ENCODE measurements at regions not wholly inside any gene's neighbourhood (a gene's known extent, or its start where the extent isn't known, plus 50 kb on each side); places are given as distances from the start of the nearest gene placed in this dataset.

GRCh38 chr2:128611421-128612320, 293.0 kb upstream of the HS6ST1 start:
- no peaks in the 10 kb centered on the region for H3K79me2 ChIP-seq (ENCODE audit: low read length)
- H3K4me2 ChIP-seq (ENCODE audit: low read depth, low read length): no peak overlapping the region
- H3K4me1 ChIP-seq (ENCODE audit: low read length): no peaks in the 10 kb centered on the region
- no peaks in the 10 kb centered on the region for H4K20me1 ChIP-seq (ENCODE audit: insufficient read depth, low read length)
- TF ChIP-seq EZH2phosphoT487 (IDR thresholded peaks at IDR 0.05; ENCODE audit: low read length) (no peak), CTCF (IDR thresholded peaks at IDR 0.05; ENCODE audit: low read length) (no peak), EZH2 (optimal IDR thresholded peaks at IDR 0.05; ENCODE audit: low read depth, low read length) (no peak)
- no peak overlapping the region for H3K9ac ChIP-seq (ENCODE audit: low read length)
- H2AFZ ChIP-seq (ENCODE audit: low read length): no peak overlapping the region
- H3K27me3 ChIP-seq (replicated peaks; ENCODE audit: insufficient read depth, low read length): no peaks in the 10 kb centered on the region
- no peak for DNase-seq
- no peaks in the 10 kb centered on the region for H3K36me3 ChIP-seq (replicated peaks; ENCODE audit: insufficient read depth, low read length)
- no peaks in the 10 kb centered on the region for H3F3A ChIP-seq (ENCODE audit: insufficient read depth, low read length)
- no peaks in the 10 kb centered on the region for H3K9me2 ChIP-seq (replicated peaks; ENCODE audit: insufficient read depth, low read length)
- no peaks in the 10 kb centered on the region for H3K9me3 ChIP-seq (replicated peaks; ENCODE audit: insufficient read depth, low read length)
- H3K27ac ChIP-seq (ENCODE audit: low read length): no peak overlapping the region
- H3K4me3 ChIP-seq (ENCODE audit: low read length): no peak overlapping the region

GRCh38 chr2:128612628-128613027, 294.0 kb upstream of the HS6ST1 start:
- Histone ChIP-seq H3K36me3 (replicated peaks; ENCODE audit: insufficient read depth, low read length) (no peaks in the 10 kb centered on the region), H3K9me3 (replicated peaks; ENCODE audit: insufficient read depth, low read length) (no peaks in the 10 kb centered on the region), H3K4me3 (ENCODE audit: low read length) (no peak overlapping the region), H3K27me3 (replicated peaks; ENCODE audit: insufficient read depth, low read length) (no peaks in the 10 kb centered on the region), H3K9me2 (replicated peaks; ENCODE audit: insufficient read depth, low read length) (no peaks in the 10 kb centered on the region), H3K79me2 (ENCODE audit: low read length) (no peaks in the 10 kb centered on the region), H3K4me2 (ENCODE audit: low read depth, low read length) (no peak overlapping the region), H3F3A (ENCODE audit: insufficient read depth, low read length) (no peaks in the 10 kb centered on the region), H3K4me1 (ENCODE audit: low read length) (no peaks in the 10 kb centered on the region), H3K27ac (ENCODE audit: low read length) (no peak overlapping the region), H4K20me1 (ENCODE audit: insufficient read depth, low read length) (no peaks in the 10 kb centered on the region), H2AFZ (ENCODE audit: low read length) (no peak overlapping the region), H3K9ac (ENCODE audit: low read length) (no peak overlapping the region)
- no peak for TF ChIP-seq CTCF (IDR thresholded peaks at IDR 0.05; ENCODE audit: low read length)
- TF ChIP-seq EZH2phosphoT487 (IDR thresholded peaks at IDR 0.05; ENCODE audit: low read length): no peak
- no peak for TF ChIP-seq EZH2 (optimal IDR thresholded peaks at IDR 0.05; ENCODE audit: low read depth, low read length)
- no peak for DNase-seq

GRCh38 chr2:128613351-128613750, 294.7 kb upstream of the HS6ST1 start:
- no peaks in the 10 kb centered on the region for H4K20me1 ChIP-seq (ENCODE audit: insufficient read depth, low read length)
- H3K9ac ChIP-seq (ENCODE audit: low read length): no peak overlapping the region
- H3K36me3 ChIP-seq (replicated peaks; ENCODE audit: insufficient read depth, low read length): no peaks in the 10 kb centered on the region
- TF ChIP-seq CTCF (IDR thresholded peaks at IDR 0.05; ENCODE audit: low read length): no peak
- TF ChIP-seq EZH2phosphoT487 (IDR thresholded peaks at IDR 0.05; ENCODE audit: low read length): no peak
- TF ChIP-seq EZH2 (optimal IDR thresholded peaks at IDR 0.05; ENCODE audit: low read depth, low read length): no peak
- H3K27ac ChIP-seq (ENCODE audit: low read length): no peak overlapping the region
- H3K9me3 ChIP-seq (replicated peaks; ENCODE audit: insufficient read depth, low read length): no peaks in the 10 kb centered on the region
- H3K4me2 ChIP-seq (ENCODE audit: low read depth, low read length): no peak overlapping the region
- DNase-seq: no peak
- H3F3A ChIP-seq (ENCODE audit: insufficient read depth, low read length): no peaks in the 10 kb centered on the region
- no peaks in the 10 kb centered on the region for H3K4me1 ChIP-seq (ENCODE audit: low read length)
- H3K9me2 ChIP-seq (replicated peaks; ENCODE audit: insufficient read depth, low read length): no peaks in the 10 kb centered on the region
- H3K4me3 ChIP-seq (ENCODE audit: low read length): no peak overlapping the region
- no peak overlapping the region for H2AFZ ChIP-seq (ENCODE audit: low read length)
- H3K27me3 ChIP-seq (replicated peaks; ENCODE audit: insufficient read depth, low read length): no peaks in the 10 kb centered on the region
- no peaks in the 10 kb centered on the region for H3K79me2 ChIP-seq (ENCODE audit: low read length)
